ENCODE measurements at regions not wholly inside any gene's neighbourhood (a gene's known extent, or its start where the extent isn't known, plus 50 kb on each side); places are given as distances from the start of the nearest gene placed in this dataset.

GRCh38 chr10:113379091-113379490 is 173.8 kb upstream of the HABP2 start:
- TF ChIP-seq SIN3A (IDR thresholded peaks at IDR 0.05; ENCODE audit: borderline replicate concordance, insufficient read depth, low read length) (no peak), REST (IDR thresholded peaks at IDR 0.05; ENCODE audit: insufficient read depth in 1 of 2, low read depth in 2 of 2, low read length in 2 of 2) (no peak), TAF1 (IDR thresholded peaks at IDR 0.05; ENCODE audit: borderline replicate concordance, insufficient read depth, low read length) (no peak), POLR2AphosphoS5 (IDR thresholded peaks at IDR 0.05; ENCODE audit: low read depth, low read length) (no peak), FOXP2 (optimal IDR thresholded peaks at IDR 0.05; ENCODE audit: borderline replicate concordance, extremely low read depth, extremely low read length, insufficient read depth) (no peak)

Measured in PFSK-1 (cell line).